GF-D8 (cell line): ENCODE measurements at regions not wholly inside any gene's neighbourhood (a gene's known extent, or its start where the extent isn't known, plus 50 kb on each side); places are given as distances from the start of the nearest gene placed in this dataset.
"Not testable (repeated sequence)": the region's sequence is repeated elsewhere in the genome, so short reads cannot be mapped to it uniquely, and the experiment has no call there.

Experiments used
- DNase-seq: peaks from one replicate; lab custom pipeline; 2025; lab: John Stamatoyannopoulos, UW

DNA sequence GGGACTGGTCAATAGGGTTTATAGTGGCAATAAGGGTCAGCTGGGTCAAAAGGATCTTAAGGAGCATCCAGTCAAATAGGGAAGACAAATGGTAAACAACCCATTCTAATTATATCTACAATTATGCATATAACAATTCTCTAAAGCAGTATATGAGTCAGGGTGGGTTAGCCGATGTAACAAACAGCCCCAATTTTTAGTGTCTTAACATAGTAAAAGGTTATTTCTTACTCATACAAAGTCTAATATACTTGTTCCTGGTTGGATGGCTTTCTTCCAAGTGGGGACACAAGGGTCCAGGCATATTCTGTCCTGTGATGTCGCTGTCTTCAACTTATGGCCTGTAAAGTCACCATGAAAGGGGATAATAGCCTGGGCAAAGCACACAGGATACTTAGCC, 97.9 kb upstream of the GALNT15 start:
- DNase-seq: no peak

DNA sequence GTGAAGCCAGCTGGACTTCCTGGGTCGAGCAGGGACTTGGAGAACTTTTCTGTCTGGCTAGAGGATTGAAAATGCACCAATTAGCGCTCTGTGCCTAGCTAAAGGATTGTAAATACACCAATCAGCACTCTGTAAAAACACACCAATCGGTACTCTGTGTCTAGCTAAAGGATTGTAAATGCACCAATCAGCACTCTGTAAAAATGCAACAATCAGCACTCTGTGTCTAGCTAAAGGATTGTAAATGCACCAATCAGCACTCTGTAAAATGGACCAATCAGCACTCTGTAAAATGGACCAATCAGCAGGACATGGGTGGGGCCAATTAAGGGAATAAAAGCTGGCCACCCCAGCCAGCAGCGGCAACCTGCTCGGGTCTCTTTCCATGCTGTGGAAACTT, 97.3 kb upstream of the GALNT15 start:
- DNase-seq: not testable (repeated sequence)

DNA sequence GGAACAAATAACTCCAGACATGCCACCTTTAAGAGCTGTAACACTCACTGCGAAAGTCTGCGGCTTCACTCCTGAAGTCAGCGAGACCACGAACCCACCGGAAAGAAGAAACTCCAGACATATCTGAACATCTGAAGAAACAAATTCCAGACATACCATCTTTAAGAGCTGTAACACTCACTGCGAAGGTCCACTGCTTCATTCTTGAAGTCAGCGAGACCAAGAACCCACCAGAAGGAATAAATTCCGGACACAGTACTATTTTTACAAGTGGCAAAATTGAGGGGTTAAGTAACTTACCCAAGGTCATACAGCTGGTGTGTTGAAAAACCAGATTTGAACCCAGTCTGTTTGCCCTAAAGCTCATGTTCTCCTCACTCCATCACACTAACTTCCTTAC, 96.8 kb upstream of the GALNT15 start:
- not testable (repeated sequence) for DNase-seq

DNA sequence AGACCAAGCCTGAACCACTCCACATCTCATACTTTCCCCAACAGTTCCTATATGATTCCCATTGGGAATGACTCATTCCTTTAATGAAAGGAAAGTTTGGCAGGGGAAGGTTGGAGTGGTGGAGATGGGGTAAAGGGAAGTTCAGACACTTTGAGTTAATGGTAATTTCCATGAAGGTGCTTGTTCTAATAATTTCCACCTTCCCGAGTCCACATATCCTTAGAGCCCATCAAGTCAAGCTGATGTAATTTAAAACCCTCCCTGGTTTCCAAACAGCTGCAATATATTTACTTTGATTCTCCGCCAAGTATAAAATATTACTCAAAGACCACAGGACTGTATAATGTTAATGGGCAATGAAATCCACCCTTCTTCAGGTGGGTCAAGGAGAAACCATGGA, 95.0 kb upstream of the GALNT15 start:
- DNase-seq: no peak

DNA sequence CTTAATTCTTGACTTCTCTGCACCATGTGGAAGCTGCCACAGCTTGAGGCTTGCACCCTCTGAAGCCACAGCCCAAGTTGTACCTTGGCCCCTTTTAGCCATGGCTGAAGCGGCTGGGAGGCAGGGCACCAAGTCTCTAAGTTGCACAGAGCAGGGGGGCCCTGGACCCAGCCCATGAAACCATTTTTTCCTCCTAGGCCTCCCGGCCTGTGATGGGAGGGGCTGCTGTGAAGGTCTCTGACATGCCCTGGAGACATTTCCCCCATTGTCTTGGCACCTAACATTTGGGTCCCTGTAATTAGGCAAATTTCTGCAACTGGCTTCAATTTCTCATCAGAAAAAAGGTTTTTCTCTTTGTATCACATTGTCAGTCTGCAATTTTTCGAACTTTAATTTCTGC, 92.8 kb upstream of the GALNT15 start:
- DNase-seq: no peak

DNA sequence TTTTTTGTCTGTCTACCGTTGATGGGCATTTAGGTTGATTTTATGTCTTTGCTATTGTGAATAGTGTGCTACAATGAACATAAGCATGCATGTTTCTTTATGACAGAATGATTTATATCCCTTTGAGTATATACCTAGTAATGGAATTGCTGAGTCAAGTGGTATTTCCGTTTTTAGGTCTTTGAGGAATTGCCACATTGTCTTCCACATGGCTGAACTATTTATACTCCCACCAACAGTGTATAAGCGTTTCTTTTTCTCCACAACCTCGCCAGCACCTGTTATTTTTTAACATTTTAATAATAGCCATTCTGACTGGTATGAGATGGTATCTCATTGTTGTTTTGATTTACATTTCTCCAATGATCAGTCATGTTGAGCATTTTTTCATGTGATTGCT, 89.6 kb upstream of the GALNT15 start:
- no peak for DNase-seq

DNA sequence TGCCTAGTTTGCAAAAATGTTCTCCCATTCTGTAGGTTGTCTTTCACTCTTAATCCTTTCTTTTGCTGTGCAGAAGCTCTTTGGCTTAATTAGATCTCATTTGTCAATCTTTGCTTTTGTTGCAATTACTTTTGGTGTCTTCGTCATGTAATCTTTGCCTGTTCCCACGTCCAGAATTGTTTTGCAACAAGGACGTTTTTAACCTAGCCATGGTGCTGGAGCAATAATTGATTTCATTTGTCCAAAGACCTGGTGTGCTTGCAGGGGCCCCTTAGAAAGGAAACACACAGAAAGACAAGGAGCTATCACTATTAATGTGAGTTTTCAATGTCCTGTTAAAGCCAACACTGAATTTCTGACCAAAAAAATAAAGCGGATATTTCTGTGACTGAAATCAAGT, 89.1 kb upstream of the GALNT15 start:
- DNase-seq: no peak

DNA sequence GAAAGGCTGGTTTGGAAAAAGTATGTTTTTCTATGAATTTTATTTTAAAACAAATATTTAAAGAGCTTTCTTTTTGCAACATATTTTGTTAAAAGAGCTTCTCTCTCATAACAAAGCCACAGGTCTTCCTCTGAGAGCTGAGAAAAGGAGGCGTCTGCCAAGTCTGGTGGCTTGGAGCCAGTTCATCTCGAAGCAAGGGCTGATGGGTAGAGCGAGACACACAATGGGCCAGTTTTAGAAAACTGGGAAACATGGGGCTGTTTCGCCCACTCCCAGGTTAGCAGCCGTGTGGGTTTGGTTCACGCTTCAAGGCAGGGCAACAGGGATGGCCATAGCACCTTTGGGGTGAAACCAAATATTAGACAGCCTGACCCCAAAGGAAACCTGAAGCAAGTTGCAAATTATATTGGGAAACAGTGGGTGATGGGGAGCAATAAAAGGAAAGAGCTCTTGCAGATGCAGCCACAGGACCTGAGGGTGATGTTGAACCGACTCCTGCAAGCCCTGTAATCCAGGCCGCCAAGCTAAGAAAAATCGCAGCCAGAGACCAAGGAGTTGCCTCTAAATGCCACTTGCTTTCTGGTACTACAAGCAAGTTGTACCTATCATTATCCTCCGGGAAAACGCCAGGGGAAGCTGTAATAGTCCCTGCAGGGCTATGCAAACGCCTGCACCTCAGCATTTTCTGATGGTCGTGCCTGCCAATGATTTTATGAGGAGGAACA, 88.4 kb upstream of the GALNT15 start:
- no peak for DNase-seq

DNA sequence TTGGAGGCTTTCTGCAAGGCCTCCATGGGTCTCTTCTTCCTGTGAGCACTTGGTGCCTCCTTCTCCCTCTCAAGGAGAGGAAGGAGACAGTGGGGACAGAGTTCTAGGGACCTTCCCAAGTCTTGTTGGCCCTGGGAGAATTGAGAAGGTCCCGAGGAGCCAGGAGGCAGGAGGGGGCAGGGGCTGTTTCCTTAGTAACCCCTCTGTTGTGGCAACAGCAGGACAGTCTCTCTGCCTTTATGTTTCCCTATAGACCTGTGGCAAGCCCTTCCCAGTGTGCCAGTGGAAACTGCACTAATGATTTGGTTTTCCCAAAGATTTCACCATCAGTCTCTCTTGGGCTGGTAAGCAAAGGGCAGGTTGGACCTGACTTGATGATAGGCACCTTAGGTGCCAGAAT, 87.8 kb upstream of the GALNT15 start:
- DNase-seq: no peak

DNA sequence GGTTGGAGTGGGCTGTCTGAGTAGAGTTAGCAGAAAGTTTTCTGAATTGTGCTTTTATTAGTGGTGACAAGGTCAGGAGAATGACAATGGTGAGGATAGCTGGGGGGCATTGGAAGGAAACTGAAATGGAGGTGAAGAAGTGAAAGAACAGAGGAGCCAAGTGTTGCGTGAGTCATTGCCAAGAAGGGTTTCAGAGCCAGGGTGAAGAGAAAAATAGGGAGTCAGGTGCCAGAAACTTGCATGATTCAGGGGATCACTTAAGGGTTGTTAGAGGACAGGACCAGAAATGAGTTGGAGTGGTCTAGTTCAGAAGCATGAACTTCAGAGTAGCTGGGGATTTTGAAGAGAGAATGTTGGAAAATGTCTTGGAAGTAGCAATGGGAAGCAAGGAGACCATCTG, 86.0 kb upstream of the GALNT15 start:
- no peak for DNase-seq

DNA sequence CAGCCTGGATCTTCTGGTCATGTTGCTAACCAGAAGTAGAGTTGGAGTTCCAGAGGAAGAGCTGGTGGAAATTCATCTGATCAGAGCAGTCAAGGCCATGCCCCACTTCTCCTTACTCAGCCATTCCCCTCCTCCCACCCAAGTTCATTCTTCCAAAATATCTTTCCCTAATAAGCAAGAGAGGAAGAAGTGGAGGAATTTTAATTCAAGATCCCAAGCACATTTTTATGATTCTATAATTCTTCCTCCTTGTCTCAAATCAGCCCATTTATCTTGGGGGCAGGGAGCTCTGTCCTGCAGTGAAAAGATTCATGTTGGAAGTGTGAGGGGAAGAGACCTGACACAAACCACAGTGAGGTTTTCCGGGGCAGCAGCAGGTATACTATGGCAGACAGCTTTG, 85.0 kb upstream of the GALNT15 start:
- no peak for DNase-seq

DNA sequence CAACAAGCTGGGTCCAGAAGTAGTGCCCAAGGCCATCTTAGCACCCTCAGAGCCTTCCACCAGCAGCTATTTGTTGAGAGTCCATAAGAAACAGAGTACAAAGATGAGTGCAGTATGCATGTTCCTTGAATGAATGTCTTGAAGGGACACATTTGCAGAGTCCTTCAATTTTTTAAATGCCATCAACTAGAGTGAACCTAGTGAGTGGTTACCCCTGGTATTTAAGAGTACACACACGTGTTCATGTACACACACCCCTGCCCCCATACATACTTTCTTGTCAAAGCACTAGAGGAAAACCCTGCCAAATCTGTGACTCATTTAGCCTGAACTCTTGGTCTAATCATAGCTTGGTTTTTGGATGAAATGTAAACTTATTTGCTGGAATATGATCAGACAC, 84.5 kb upstream of the GALNT15 start:
- no peak for DNase-seq

DNA sequence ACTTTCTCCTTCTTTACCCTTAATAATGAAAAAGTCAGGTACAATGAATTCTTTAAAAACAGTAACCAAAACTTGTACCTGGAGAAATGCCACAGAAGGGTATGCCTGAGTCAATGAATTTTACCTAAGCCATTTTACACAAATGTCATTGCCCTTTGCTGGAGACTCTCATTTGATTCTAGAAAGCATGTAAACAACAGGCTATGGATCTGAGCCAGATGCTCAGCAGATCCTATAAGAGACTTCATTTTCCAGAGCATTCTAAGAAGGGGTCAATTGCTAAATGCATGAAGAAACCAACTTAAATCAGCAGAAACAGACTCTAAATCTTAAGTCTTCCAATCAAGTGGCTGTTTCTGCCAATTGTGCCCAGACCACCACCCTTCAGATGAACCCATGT, 83.8 kb upstream of the GALNT15 start:
- no peak for DNase-seq

DNA sequence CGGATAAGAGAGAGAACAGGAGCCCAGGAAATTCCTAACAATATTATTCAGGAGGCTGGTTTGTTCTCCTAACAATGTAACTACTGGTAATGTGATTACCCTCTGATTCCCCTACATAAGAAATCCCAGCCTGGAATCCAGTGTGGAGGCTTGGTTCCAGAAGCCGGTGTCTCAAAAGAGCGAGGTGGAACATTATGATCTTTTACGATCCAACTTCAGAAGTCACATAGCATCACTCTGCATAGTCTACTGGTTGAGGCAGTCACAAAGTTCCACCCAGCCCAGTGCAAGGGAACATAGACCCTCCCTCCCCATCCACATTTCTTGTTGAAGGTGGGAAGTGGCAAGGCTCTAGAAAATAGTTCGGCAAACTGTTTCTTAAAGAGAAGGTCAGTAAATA, 81.6 kb upstream of the GALNT15 start:
- DNase-seq: no peak

DNA sequence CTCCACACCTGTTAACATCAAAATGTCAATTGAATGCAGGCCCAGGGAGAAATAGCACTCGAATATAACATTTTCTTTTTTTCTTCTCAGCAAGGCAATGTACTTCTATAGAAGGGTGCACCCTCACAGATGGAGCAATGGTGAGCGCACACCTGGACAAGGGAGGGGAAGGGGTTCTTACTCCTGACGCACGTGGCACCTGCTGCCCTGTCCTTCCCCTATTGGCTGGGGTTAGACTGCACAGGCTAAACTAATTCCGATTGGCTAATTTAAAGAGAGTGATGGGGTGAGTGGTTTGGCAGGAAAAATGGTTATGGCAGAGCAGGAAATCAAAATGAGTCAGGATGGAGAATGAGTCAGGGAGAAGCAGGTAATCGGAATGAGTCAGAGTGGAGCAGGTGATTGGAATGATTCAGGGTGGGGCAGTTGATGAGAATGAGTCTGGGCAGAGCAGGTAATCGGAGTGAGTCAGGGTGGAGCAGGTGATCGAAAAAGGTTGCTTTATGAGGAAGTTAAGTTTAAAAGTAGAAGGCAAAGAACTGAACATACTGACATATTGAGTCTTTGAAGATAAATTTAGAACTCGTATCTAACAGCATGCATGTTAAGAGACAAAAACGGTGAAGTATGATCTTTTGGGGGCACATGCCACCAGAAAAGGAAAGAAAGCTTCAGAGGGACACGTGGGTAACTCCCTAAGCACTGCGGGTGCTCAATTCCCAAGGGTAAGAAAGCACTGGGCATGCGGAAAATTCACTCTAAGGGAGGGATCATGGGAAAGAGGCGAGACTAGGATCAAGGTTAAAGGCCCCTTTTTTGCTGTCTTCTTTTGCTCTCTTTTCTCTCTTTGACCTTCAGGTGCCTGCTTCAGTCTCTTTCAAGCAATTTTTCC, 72.9 kb upstream of the GALNT15 start:
- DNase-seq: no peak

DNA sequence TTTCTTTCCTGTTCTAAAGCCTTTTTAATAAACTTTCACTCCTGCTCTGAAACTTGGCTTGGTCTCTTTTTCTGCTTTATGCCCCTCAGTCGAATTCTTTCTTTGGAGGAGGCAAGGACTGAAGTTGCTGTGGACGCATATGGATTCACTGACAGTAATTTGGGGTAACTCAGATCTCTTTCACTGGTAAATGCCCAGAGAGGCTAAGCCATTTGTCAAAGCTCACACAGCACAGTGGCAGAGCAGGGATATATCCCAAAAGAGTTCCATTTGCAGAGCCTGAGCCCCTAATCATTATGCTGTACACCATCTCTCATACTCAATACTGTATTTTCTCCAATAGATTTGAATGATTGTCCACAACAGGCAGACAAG, 72.3 kb upstream of the GALNT15 start:
- DNase-seq: no peak

DNA sequence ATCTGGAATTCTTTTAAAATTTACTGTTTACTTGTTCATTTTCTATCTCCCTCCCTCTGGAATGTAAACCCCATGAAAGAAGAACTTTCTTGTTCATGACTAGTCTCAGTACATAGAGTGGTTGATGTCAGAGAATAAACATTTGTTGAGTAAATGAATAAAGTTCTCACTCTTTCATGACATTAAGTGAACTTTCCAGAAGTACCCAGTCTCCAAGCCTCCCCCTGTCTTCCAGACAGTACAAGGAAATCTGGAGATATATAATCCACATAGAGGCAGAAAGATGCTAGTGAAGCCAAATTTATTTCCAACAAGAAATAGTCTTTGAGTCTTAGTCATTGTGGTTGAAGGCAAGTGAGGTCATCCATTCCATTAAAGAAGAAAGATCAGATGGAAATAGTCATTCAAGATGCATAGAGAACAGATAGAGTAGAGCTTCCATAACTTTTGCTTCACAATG, 71.5 kb upstream of the GALNT15 start:
- no peak for DNase-seq

DNA sequence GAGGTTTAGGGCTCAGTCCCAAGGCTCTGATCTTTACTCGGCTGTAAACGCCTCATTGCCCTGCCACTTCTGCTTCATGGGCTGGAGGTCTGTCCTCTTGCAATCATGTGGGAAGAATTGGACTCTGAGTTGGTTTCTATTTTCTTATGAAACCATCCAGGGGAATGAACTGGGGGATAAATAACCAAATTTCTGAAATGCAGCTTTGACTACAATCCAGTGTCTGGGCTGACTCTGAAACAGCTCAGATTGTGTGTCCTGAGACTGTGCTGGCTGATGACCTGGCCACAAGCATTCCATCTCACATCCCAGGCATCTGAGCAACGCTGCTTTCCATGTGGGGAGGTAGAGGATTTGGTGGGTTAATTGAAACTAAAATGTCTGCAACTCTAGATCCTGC, 71.0 kb upstream of the GALNT15 start:
- no peak for DNase-seq

DNA sequence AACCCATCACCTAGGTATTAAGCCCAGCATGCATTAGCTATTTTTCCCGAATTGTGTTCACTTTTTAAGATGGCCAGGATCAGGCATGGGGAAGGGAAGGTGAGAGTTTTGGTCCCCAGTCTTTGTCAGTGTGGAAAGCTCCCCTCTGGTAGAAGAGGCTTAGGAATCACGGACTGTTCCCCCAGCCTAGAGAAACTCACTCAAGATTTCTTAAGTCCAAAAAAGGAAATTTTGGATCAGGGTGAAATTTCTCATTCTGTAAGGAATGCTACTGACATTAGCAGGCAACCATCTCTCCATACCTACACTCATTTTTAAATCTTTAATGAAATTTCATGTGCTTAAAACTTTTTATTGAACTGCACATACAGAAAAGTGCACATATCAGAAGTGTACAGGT, 70.3 kb upstream of the GALNT15 start:
- DNase-seq: no peak

DNA sequence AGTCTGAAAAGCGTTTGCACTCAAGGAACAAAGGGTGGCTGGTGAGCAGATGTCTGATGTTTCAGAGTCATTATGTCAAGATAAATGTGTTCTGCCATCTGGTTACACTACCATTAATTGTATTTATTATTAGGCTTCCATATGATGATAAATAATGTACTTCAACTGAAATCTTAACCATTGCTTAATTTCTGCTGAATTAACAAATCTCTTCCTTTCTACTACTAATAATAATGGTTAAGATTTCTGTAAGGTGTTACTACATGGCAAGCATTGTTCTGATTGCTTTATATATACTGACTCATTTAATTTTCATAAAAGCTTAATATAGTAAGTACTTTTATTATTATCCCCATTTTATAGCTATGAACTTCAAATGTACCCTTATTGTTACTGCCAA, 68.4 kb upstream of the GALNT15 start:
- DNase-seq: no peak

DNA sequence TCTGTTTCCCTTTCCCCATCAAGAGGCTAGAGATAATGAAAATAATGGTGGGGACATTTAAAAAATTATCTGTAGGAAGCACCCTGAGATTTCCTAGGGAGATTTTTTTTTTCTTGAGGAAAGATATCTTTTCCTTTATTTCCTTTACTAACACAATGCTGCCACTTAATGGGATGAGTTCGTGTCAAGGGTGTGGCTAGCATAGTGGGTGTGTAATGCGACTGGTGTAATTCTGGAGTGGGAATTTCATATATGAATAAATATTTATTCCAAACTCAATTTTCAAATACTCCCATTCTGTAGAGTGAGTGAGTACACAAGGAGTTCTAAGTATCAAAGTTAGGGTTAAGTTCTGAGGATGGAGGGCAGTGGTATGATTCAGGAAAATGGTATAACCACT, 66.1 kb upstream of the GALNT15 start:
- no peak for DNase-seq

DNA sequence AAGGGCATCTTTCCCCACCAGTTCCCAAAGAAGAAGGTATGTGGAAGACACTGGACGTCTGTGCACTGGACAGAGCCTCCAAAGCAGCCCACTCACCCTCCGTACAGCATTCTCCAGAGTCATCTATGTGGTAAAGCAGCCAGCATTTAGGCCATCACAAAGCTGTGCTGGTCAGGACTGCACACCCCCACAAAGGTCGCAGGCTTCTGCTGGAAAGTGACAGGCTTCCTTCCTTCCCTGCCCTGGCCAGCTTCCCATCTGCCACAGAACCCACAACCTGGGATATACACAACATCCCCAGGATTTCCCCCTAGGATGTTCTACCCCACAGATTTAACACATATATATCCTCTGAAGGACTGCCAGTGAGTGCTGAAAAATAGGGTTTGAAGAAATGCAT, 64.6 kb upstream of the GALNT15 start:
- no peak for DNase-seq

DNA sequence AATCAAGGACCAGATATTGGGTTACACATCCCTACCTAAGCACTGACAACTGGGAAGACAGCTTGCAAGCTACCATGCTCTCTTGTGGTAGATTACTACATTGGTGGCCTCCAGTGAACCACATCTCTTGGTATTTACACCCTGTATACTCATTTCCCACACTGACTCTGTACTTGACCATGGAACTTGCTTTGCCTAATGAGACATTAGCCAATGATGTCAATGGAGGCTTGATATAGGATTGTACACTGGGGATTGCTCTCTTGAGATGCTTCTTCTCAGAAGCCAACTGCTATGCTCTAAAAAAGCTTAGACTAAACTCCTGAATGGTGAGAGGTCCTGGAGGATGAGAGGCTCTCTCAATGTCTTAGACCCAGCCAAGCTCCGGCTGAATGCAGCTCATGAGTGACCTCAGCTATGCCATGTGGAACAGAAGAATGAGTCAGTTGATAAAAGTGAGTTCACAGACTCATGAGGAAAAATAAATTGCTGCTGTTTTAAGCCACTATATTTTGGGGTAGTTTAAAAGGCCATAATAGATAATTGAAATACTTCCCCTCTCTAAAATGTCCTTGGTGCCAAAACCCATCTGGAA, 61.5 kb upstream of the GALNT15 start:
- DNase-seq: no peak
